Transverse colon (tissue), 4 donors: ENCODE measurements at regions not wholly inside any gene's neighbourhood (a gene's known extent, or its start where the extent isn't known, plus 50 kb on each side); places are given as distances from the start of the nearest gene placed in this dataset.

ENCODE experiments used
- CTCF ChIP-seq, 5 experiments: fragments of 200-600 bp in 3 of 5; fragments of 450-650 bp in 2 of 5; sonication (generic) in 3 of 5; IDR thresholded peaks; 1 replicate in 2 of 5; 2 replicates in 3 of 5; pipeline ENCODE4 v1.5.1; 2016 to 2017; ENCODE audit warnings: antibody characterized with exemption in 5 of 5, inconsistent platforms in 3 of 5, mild to moderate bottlenecking in 2 of 5, moderate library complexity in 1 of 5
- EP300 ChIP-seq: sonication (generic); formaldehyde crosslinking; IDR thresholded peaks from one replicate; pipeline ENCODE4 v1.6.1; 2017; ENCODE audit warnings: antibody characterized with exemption, low read depth
- POLR2A ChIP-seq: fragments of 450-650 bp; IDR thresholded peaks from one replicate; pipeline ENCODE4 v1.6.1; 2016; ENCODE audit warnings: antibody characterized with exemption, mild to moderate bottlenecking, moderate library complexity
- POLR2AphosphoS5 ChIP-seq, 3 donors: sonication (generic); formaldehyde crosslinking; IDR thresholded peaks; one replicate each; pipeline ENCODE4 v1.6.1; 2016; ENCODE audit warnings: antibody characterized with exemption in 3 of 3

- no peak for TF ChIP-seq POLR2A
- TF ChIP-seq CTCF (IDR thresholded peaks at IDR 0.05), result no peak
- TF ChIP-seq POLR2AphosphoS5 (IDR thresholded peaks at IDR 0.05), result no peak
- no peak for TF ChIP-seq EP300
These were observed 381.2 kb downstream of the PTPRC start for GRCh38 chr1:199020051-199020450.
